GM12875 (cell line): ENCODE measurements at regions not wholly inside any gene's neighbourhood (a gene's known extent, or its start where the extent isn't known, plus 50 kb on each side); places are given as distances from the start of the nearest gene placed in this dataset.
"Not testable (repeated sequence)": the region's sequence is repeated elsewhere in the genome, so short reads cannot be mapped to it uniquely, and the experiment has no call there.

Experiments
- H3K4me3 ChIP-seq: one replicate; pipeline ENCODE4 v1.5.1; 2011; ENCODE audit warnings: low read depth, low read length, control low read depth
- TF ChIP-seq, protein P1 (sequence below): IDR thresholded peaks from 2 replicates; pipeline ENCODE4 v1.5.1; 2011; ENCODE audit warnings: low read depth, mild to moderate bottlenecking, control low read depth, inconsistent platforms, low read length, moderate library complexity, borderline replicate concordance; ENCODE audit not compliant: insufficient read depth

DNA sequence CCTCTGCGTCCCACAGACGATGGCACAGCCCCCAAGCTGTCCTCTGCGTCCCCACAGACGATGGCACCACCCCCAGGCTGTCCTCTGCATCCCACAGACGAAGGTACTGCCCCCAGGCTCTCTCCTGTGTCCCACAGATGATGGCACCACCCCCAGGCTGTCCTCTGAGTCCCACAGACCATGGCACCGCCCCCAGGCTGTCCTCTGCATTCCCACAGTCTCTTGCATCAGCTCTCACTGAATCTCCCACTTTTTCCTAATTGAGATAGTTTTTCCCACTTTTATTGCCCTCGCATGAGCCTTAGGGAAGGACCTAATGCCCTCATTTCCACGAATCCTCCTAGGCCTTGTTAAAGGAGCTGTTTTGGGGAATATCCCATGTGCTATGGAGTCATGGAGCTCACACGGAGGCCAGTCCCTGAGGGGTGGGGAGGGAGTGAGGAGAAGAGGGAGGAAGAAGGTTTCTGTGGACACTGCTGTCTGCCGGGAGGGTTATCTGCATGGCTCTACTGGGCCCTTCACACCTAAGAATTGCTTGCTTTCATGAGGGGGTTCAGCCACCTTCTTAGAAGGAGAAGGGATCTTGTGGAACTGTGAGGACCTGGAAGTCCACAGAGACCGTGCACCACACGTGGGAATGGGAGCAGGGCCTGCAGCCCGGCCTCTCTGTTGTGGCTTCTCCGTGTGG lies 58.2 kb upstream of the PTCH1 start:
- no peak overlapping the region for H3K4me3 ChIP-seq
- TF ChIP-seq, protein P1, sequence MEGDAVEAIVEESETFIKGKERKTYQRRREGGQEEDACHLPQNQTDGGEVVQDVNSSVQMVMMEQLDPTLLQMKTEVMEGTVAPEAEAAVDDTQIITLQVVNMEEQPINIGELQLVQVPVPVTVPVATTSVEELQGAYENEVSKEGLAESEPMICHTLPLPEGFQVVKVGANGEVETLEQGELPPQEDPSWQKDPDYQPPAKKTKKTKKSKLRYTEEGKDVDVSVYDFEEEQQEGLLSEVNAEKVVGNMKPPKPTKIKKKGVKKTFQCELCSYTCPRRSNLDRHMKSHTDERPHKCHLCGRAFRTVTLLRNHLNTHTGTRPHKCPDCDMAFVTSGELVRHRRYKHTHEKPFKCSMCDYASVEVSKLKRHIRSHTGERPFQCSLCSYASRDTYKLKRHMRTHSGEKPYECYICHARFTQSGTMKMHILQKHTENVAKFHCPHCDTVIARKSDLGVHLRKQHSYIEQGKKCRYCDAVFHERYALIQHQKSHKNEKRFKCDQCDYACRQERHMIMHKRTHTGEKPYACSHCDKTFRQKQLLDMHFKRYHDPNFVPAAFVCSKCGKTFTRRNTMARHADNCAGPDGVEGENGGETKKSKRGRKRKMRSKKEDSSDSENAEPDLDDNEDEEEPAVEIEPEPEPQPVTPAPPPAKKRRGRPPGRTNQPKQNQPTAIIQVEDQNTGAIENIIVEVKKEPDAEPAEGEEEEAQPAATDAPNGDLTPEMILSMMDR, result no peak

DNA sequence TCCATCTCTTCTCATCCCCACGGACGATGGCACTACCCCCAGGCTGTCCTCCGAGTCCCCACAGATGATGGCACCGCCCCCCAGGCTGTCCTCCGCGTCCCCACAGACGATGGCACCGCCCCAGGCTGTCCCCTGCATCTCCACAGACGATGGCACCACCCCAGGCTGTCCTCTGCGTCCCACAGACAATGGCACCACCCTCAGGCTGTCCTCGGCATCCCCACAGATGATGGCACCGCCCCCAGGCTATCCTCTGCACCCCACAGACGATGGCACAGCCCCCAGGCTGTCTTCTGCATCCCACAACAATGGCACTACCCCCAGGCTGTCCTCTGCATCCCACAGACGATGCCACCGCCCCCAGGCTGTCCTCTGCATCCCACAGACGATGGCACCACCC lies 57.4 kb upstream of the PTCH1 start:
- TF ChIP-seq, protein P1, result no peak
- H3K4me3 ChIP-seq, result no peak overlapping the region

DNA sequence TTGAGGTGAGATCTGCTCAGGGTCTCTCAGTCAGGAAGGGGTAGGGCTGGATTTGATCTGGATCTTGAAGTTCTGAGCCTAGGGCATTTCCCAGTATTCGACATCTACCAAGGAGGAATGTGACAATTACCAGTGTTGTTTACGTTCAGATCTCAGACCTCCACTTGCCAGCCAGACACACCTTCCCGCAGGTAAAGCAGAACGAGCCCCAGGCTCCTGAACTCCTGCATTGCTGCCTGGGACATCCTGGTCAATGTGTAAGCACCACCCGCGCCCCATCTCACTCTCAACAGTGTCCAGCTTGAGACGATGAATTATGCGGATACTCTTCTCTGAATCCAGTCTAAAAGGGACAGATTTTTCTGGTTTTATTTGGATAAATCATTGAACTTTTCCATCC lies 56.7 kb upstream of the PTCH1 start:
- H3K4me3 ChIP-seq, result no peak overlapping the region
- TF ChIP-seq, protein P1, result no peak

DNA sequence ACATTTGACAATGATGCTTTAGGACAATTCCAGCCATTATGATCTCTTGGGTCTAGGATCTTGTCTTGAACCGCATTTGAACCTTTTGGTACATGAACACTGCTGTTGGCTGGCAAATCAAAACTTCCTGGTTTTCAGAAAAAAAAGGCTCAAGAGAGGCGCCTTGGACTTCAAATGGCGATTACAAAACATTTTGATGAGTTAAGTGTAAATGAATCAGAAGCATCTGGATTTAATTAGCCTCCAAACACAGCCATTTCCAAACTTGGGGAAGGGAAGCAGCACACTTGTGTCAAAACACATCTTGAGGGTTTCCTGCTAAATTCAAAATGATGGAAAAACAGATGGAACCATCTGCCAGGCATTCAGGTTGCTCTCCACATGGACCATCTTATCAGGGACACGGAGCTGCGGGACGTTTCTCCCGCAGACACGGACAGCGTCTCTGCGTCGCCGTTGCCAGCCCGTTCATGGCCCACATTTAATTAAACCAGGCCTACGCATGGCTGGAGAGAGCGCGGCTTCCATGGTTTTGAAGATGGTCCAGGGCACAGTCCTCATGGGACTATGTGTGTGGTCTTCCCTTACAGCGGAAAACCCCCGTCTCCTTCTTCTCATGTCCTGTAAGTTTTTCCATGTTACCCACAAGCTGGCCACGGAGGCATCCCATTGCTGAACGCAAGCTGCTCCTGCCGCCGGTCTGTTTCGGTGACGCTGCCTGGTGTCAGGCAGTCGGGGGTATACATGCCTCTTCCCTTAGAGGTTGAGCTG lies 55.8 kb upstream of the PTCH1 start:
- H3K4me3 ChIP-seq, result no peak overlapping the region
- TF ChIP-seq, protein P1, result no peak

DNA sequence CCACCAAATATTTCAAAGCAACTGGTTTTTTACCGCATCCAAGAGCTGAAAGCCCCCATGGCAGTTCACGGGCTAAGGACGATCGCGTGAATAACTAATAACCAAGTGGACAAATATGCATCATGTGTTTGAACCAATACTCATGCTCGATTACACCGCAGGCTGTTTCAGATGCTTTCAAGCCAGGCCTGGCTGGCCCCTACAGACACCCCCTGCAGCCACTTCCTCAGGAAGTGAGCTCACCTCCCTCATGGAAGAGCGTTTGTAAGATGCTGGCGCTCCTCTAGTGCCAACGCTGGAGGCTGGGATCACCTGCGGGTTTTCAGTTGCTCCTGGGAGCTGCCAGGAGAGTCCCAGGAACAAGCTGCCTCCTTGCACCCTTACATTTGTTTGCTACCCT lies 53.9 kb upstream of the PTCH1 start:
- no peak overlapping the region for H3K4me3 ChIP-seq
- TF ChIP-seq, protein P1, result no peak

DNA sequence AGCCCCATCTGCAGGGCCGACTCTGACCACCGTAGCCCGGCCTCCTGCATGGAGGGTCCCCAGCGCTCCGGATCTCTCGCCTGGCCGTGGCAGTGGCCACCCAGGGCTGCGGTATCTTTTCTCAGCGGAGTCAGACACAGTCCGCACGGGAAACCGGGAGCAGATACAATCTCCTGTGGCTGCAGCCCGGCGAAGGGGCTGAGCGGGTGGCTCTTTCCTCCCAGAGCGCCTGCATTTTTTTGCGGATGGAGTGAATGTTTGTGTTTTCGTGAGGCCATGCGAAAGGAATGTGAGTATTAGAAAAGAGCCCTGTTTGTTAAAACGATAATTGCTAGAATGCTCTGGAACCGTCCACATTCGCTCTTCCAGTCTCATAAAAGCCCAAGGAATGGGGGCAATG lies 53.4 kb upstream of the PTCH1 start:
- TF ChIP-seq, protein P1, result no peak
- no peak overlapping the region for H3K4me3 ChIP-seq

DNA sequence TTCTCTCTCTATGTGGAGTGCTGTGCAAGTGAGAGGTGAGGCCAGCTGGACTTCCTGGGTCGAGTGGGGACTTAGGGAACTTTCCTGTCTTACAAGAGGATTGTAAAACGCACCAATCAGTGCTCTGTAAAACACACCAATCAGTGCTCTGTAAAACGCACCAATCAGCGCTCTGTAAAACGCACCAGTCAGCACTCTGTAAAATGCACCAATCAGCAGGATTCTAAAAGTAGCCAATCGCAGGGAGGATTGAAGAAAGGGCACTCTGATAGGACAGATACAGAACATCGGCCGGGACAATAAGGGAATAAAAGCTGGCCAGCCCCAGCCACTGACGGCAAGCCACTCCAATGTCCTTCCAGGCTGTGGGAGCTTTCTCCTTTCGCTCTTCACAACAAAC lies 52.0 kb upstream of the PTCH1 start:
- H3K4me3 ChIP-seq, result not testable (repeated sequence)
